Parathyroid adenoma (tissue), 2 donors: ENCODE measurements at regions not wholly inside any gene's neighbourhood (a gene's known extent, or its start where the extent isn't known, plus 50 kb on each side); places are given as distances from the start of the nearest gene placed in this dataset.

Experiments used
- H2AFZ ChIP-seq: fragments of 300-600 bp; sonication (generic); one replicate; pipeline ENCODE4 v1.7.0; 2017; ENCODE audit warnings: antibody characterized with exemption, mild to moderate bottlenecking
- H3K27ac ChIP-seq: fragments of 300-600 bp; sonication (generic); one replicate; pipeline ENCODE4 v1.7.0; 2017
- H3K27me3 ChIP-seq: fragments of 300-600 bp; sonication (generic); one replicate; pipeline ENCODE4 v1.7.0; 2017; ENCODE audit warnings: low read length; ENCODE audit not compliant: control insufficient read depth, insufficient read depth
- H3K36me3 ChIP-seq: fragments of 300-600 bp; sonication (generic); one replicate; pipeline ENCODE4 v1.7.0; 2017; ENCODE audit warnings: low read length; ENCODE audit not compliant: control insufficient read depth, insufficient read depth
- H3K4me1 ChIP-seq: fragments of 300-600 bp; sonication (generic); one replicate; pipeline ENCODE4 v1.7.0; 2017; ENCODE audit warnings: control low read depth
- H3K4me2 ChIP-seq: fragments of 300-600 bp; sonication (generic); one replicate; pipeline ENCODE4 v1.7.0; 2017; ENCODE audit warnings: low read length
- H3K4me3 ChIP-seq: fragments of 300-600 bp; sonication (generic); one replicate; pipeline ENCODE4 v1.7.0; 2017; ENCODE audit warnings: low read depth, low read length
- H3K79me2 ChIP-seq: fragments of 300-600 bp; sonication (generic); one replicate; pipeline ENCODE4 v1.7.0; 2017; ENCODE audit warnings: control low read depth
- H3K9ac ChIP-seq: fragments of 300-600 bp; sonication (generic); one replicate; pipeline ENCODE4 v1.7.0; 2017; ENCODE audit warnings: mild to moderate bottlenecking
- H3K9me3 ChIP-seq: fragments of 300-600 bp; sonication (generic); one replicate; pipeline ENCODE4 v1.7.0; 2017; ENCODE audit warnings: low read length; ENCODE audit not compliant: control insufficient read depth
- CTCF ChIP-seq: fragments of 300-600 bp; sonication (generic); IDR thresholded peaks from one replicate; pipeline ENCODE4 v1.7.0; 2017; ENCODE audit warnings: antibody characterized with exemption, mild to moderate bottlenecking
- donor health status: primary hyperparathyroidism.

- no peaks in the 10 kb centered on the region for H3K36me3 ChIP-seq
- H3K9me3 ChIP-seq = no peaks in the 10 kb centered on the region
- no peak overlapping the region for H2AFZ ChIP-seq
- no peak overlapping the region for H3K4me3 ChIP-seq
- H3K27me3 ChIP-seq = no peaks in the 10 kb centered on the region
- no peaks in the 10 kb centered on the region for H3K79me2 ChIP-seq
- H3K4me1 ChIP-seq = no peaks in the 10 kb centered on the region
- no peak overlapping the region for H3K9ac ChIP-seq
- H3K4me2 ChIP-seq = no peak overlapping the region
- no peak overlapping the region for H3K27ac ChIP-seq
- TF ChIP-seq CTCF = no peak
Observed at GRCh38 chr17:77496401-77496801, 355.6 kb downstream of the SEC14L1 start.

DNA sequence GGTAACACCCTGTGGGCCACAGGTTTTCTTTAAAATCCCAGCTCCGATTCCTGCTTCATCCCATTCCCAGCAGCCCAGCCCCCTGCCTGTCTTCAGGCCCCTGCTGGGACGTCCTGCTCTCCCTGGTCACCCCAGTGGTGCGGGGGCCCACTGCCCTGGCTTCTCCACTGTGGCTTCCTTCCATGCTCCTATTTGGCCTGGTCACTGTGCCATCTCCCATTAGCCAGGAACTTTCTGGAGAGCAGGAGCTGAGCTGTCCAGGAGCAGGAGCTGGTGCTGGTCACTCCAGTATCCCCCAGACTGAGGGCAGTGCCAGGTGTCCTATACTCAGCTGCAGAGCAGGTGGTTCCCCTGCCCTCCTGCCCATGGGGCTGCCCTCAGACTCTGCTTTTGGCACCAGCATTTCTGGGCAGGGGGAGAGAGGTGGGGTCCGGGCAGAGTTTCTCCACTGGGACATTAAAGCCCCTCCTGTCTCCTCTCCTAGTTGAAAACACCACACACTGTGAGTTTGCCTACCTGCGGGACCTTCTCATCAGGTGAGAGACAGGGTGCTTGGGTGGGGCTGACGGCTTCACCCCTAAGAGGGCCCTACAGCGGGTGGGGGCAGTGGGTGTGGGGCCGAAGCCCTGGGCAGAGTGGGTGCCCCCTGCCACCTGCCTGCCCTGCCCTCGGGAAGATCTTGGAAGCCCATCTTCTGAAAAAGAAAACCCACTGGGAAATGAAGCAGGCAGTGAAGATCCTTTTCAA, 356.2 kb downstream of the SEC14L1 start:
- no peaks in the 10 kb centered on the region for H3K9me3 ChIP-seq
- no peak overlapping the region for H3K27ac ChIP-seq
- H2AFZ ChIP-seq = no peak overlapping the region
- H3K4me3 ChIP-seq = no peak overlapping the region
- H3K27me3 ChIP-seq = no peaks in the 10 kb centered on the region
- TF ChIP-seq CTCF = no peak
- no peaks in the 10 kb centered on the region for H3K36me3 ChIP-seq
- no peak overlapping the region for H3K9ac ChIP-seq
- no peak overlapping the region for H3K4me2 ChIP-seq
- no peaks in the 10 kb centered on the region for H3K79me2 ChIP-seq
- H3K4me1 ChIP-seq = no peaks in the 10 kb centered on the region

DNA sequence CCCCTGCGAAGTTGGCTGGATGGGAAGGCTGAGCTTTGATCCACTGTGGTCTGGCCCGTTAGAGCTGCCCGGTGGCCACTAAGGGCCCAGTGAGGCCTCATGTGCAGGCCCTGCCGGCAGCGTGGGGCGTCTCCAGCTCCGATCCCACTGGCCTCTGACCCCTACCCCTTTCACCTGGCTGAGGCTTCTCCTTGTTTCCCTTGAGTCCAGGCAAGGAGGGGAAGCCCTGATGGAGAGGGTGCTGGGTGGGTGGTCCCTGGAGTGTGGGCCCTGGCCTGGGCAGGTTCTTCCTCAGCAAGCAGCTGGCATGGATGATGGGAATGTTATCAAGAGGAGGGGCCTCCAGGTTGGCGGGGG, 356.8 kb downstream of the SEC14L1 start:
- no peaks in the 10 kb centered on the region for H3K36me3 ChIP-seq
- no peak overlapping the region for H3K27ac ChIP-seq
- H2AFZ ChIP-seq = no peak overlapping the region
- H3K4me1 ChIP-seq = no peaks in the 10 kb centered on the region
- H3K27me3 ChIP-seq = no peaks in the 10 kb centered on the region
- H3K79me2 ChIP-seq = no peaks in the 10 kb centered on the region
- no peak overlapping the region for H3K4me3 ChIP-seq
- H3K9ac ChIP-seq = no peak overlapping the region
- TF ChIP-seq CTCF = no peak
- H3K4me2 ChIP-seq = no peak overlapping the region
- no peaks in the 10 kb centered on the region for H3K9me3 ChIP-seq

- Histone ChIP-seq H3K36me3 (no peaks in the 10 kb centered on the region), H3K9me3 (no peaks in the 10 kb centered on the region), H3K27ac (no peak overlapping the region), H2AFZ (no peak overlapping the region), H3K9ac (no peak overlapping the region), H3K4me1 (no peaks in the 10 kb centered on the region), H3K4me2 (no peak overlapping the region), H3K27me3 (no peaks in the 10 kb centered on the region), H3K79me2 (no peaks in the 10 kb centered on the region), H3K4me3 (no peak overlapping the region)
- no peak for TF ChIP-seq CTCF
Observed at GRCh38 chr17:77498091-77498741, 357.4 kb downstream of the SEC14L1 start.
